Stomach (tissue), 4 donors: ENCODE measurements at regions not wholly inside any gene's neighbourhood (a gene's known extent, or its start where the extent isn't known, plus 50 kb on each side); places are given as distances from the start of the nearest gene placed in this dataset.

Experiments used
- EP300 ChIP-seq: sonication (generic); formaldehyde crosslinking; IDR thresholded peaks from one replicate; pipeline ENCODE4 v1.6.1; 2017; ENCODE audit warnings: antibody characterized with exemption
- POLR2A ChIP-seq, 4 donors: fragments of 450-650 bp; IDR thresholded peaks; one replicate each; pipeline ENCODE4 v1.6.1; 2016; ENCODE audit warnings: antibody characterized with exemption in 4 of 4, control low read depth in 2 of 4, mild to moderate bottlenecking in 1 of 4, moderate library complexity in 1 of 4
- POLR2AphosphoS5 ChIP-seq, 3 donors: sonication (generic); formaldehyde crosslinking; IDR thresholded peaks; one replicate each; pipeline ENCODE4 v1.6.1; 2016; ENCODE audit warnings: antibody characterized with exemption in 3 of 3
- TF ChIP-seq, protein P1 (sequence below), 7 experiments: fragments of 450-650 bp in 4 of 7; fragments of 200-600 bp in 3 of 7; sonication (generic) in 3 of 7; IDR thresholded peaks; one replicate each; pipeline ENCODE4 v1.5.1; 2016 to 2019; ENCODE audit warnings: antibody characterized with exemption in 7 of 7, control low read depth in 2 of 7, mild to moderate bottlenecking in 1 of 7

DNA sequence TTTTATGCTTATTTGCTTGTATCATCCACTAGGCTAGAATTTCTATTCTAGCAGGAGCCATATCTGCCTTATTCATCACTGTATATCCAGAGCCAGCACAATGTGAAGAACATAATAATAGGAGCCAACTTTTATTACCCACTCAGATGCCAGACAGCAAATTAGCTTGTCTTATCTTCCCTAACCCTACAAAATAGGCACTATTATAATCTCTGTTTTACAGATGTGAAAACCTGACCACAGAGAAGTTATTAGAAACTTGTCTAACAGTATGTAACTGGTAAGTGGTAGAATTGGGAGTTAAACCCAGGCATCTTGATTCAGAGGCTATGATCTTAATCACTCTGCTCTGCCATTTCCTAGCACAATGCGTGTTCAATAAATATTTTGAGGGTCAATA, 579.5 kb downstream of the CAAP1 start:
- TF ChIP-seq, protein P1, sequence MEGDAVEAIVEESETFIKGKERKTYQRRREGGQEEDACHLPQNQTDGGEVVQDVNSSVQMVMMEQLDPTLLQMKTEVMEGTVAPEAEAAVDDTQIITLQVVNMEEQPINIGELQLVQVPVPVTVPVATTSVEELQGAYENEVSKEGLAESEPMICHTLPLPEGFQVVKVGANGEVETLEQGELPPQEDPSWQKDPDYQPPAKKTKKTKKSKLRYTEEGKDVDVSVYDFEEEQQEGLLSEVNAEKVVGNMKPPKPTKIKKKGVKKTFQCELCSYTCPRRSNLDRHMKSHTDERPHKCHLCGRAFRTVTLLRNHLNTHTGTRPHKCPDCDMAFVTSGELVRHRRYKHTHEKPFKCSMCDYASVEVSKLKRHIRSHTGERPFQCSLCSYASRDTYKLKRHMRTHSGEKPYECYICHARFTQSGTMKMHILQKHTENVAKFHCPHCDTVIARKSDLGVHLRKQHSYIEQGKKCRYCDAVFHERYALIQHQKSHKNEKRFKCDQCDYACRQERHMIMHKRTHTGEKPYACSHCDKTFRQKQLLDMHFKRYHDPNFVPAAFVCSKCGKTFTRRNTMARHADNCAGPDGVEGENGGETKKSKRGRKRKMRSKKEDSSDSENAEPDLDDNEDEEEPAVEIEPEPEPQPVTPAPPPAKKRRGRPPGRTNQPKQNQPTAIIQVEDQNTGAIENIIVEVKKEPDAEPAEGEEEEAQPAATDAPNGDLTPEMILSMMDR (IDR thresholded peaks at IDR 0.05) = no peak
- no peak for TF ChIP-seq POLR2A (IDR thresholded peaks at IDR 0.05)
- TF ChIP-seq POLR2AphosphoS5 (IDR thresholded peaks at IDR 0.05) = no peak
- TF ChIP-seq EP300 = no peak
